Hepatocyte (in vitro differentiated cells): ENCODE measurements at regions not wholly inside any gene's neighbourhood (a gene's known extent, or its start where the extent isn't known, plus 50 kb on each side); places are given as distances from the start of the nearest gene placed in this dataset. TPM values are rescaled to one million over a fixed set of nuclear protein-coding genes. Genes with fewer than 3 reads are reported as not detected.

ENCODE experiments used
- microRNA-seq: library from miRNA; unstranded; fragments of <30 nt; microRNA quantifications from one replicate; pipeline ENCODE4, GENCODE V29; 2017
- small RNA-seq: library from RNA; depleted of rRNA; stranded (forward); fragments of <200 nt; gene quantifications from one replicate; pipeline ENCODE3, GENCODE V24; 2014

Small RNA genes in the stretch of these regions (microRNA-seq; reads per million reads assigned to microRNA genes)
- gene MIR3143, result 2.7 reads per million

Small RNA genes in the stretch of these regions (small RNA-seq; reads per million reads assigned to genes)
- gene MIR3143, result not detected
- not detected for gene RNU2-62P
